ENCODE measurements at regions not wholly inside any gene's neighbourhood (a gene's known extent, or its start where the extent isn't known, plus 50 kb on each side); places are given as distances from the start of the nearest gene placed in this dataset.

- no peak overlapping the region for H3K4me3 ChIP-seq (ENCODE audit: low read length)
- peaks cover 3% of the 10 kb centered on the region for H3K9me3 Mint-ChIP-seq
- H3K27ac ChIP-seq (ENCODE audit: low read depth, low read length) = no peak overlapping the region
- no peaks in the 10 kb centered on the region for H3K27me3 Mint-ChIP-seq (ENCODE audit: insufficient read depth)
- no peak overlapping the region for H3K4me3 Mint-ChIP-seq
- no peak for DNase-seq
- 92 to 100% methylated on average over 2 to 6 of the region's 6 CpGs for WGBS, 2 experiments (ENCODE audit: insufficient coverage in 1 of 2, insufficient read length in 1 of 2)
- TF ChIP-seq CTCF (conservative IDR thresholded peaks at IDR 0.05) = no peak
- H3K27me3 ChIP-seq (ENCODE audit: control insufficient read depth, insufficient read depth, low read length, poor library complexity, severe bottlenecking) = no peaks in the 10 kb centered on the region
- H3K4me1 ChIP-seq (ENCODE audit: control insufficient read depth, insufficient read depth, low read length) = no peaks in the 10 kb centered on the region
- H3K36me3 ChIP-seq (ENCODE audit: control insufficient read depth, insufficient read depth, low read length) = peaks cover 42% of the 10 kb centered on the region
- peak overlapping the region; percentile 46 for H3K27ac Mint-ChIP-seq
- no peaks in the 10 kb centered on the region for H3K9me3 ChIP-seq (ENCODE audit: control insufficient read depth, low read length)
- peaks cover 50% of the 10 kb centered on the region for H3K36me3 Mint-ChIP-seq (ENCODE audit: low read depth)
- no peaks in the 10 kb centered on the region for H3K4me1 Mint-ChIP-seq
- H3K9ac ChIP-seq (ENCODE audit: extremely low read depth, low read length, poor library complexity, severe bottlenecking) = no peak overlapping the region
Observed at GRCh38 chr19:5224480-5224879, 116.1 kb downstream of the PTPRS start.

GRCh38 chr19:5222821-5223321 lies 117.7 kb downstream of the PTPRS start:
- H3K27ac ChIP-seq (ENCODE audit: low read depth, low read length) = no peak overlapping the region
- H3K36me3 Mint-ChIP-seq (ENCODE audit: low read depth) = peaks cover 56% of the 10 kb centered on the region
- no peak overlapping the region for H3K4me3 ChIP-seq (ENCODE audit: low read length)
- H3K27ac Mint-ChIP-seq = no peak overlapping the region
- TF ChIP-seq CTCF (conservative IDR thresholded peaks at IDR 0.05) = no peak
- H3K9me3 ChIP-seq (ENCODE audit: control insufficient read depth, low read length) = no peaks in the 10 kb centered on the region
- H3K4me1 Mint-ChIP-seq = no peaks in the 10 kb centered on the region
- H3K36me3 ChIP-seq (ENCODE audit: control insufficient read depth, insufficient read depth, low read length) = peaks cover 48% of the 10 kb centered on the region
- WGBS, 2 experiments (ENCODE audit: insufficient coverage in 1 of 2, insufficient read length in 1 of 2) = 98% methylated on average over 39 to 53 of the region's 53 CpGs
- no peak for DNase-seq
- no peak overlapping the region for H3K9ac ChIP-seq (ENCODE audit: extremely low read depth, low read length, poor library complexity, severe bottlenecking)
- H3K27me3 ChIP-seq (ENCODE audit: control insufficient read depth, insufficient read depth, low read length, poor library complexity, severe bottlenecking) = no peaks in the 10 kb centered on the region
- no peak overlapping the region for H3K4me3 Mint-ChIP-seq
- peaks cover 3% of the 10 kb centered on the region for H3K9me3 Mint-ChIP-seq
- H3K27me3 Mint-ChIP-seq (ENCODE audit: insufficient read depth) = no peaks in the 10 kb centered on the region
- H3K4me1 ChIP-seq (ENCODE audit: control insufficient read depth, insufficient read depth, low read length) = no peaks in the 10 kb centered on the region

- Mint-ChIP-seq H3K36me3 (ENCODE audit: low read depth) (peaks cover 59% of the 10 kb centered on the region), H3K27me3 (ENCODE audit: insufficient read depth) (no peaks in the 10 kb centered on the region), H3K4me3 (no peak overlapping the region), H3K4me1 (no peaks in the 10 kb centered on the region), H3K9me3 (peaks cover 3% of the 10 kb centered on the region), H3K27ac (no peak overlapping the region)
- WGBS, 2 experiments (ENCODE audit: insufficient coverage in 1 of 2, insufficient read length in 1 of 2) = 97% methylated on average over 9 to 22 of the region's 22 CpGs
- DNase-seq = no peak
- H3K27me3 ChIP-seq (ENCODE audit: control insufficient read depth, insufficient read depth, low read length, poor library complexity, severe bottlenecking) = no peaks in the 10 kb centered on the region
- no peaks in the 10 kb centered on the region for H3K9me3 ChIP-seq (ENCODE audit: control insufficient read depth, low read length)
- no peak overlapping the region for H3K9ac ChIP-seq (ENCODE audit: extremely low read depth, low read length, poor library complexity, severe bottlenecking)
- H3K4me1 ChIP-seq (ENCODE audit: control insufficient read depth, insufficient read depth, low read length) = no peaks in the 10 kb centered on the region
- peaks cover 52% of the 10 kb centered on the region for H3K36me3 ChIP-seq (ENCODE audit: control insufficient read depth, insufficient read depth, low read length)
- no peak overlapping the region for H3K27ac ChIP-seq (ENCODE audit: low read depth, low read length)
- no peak for TF ChIP-seq CTCF (conservative IDR thresholded peaks at IDR 0.05)
- H3K4me3 ChIP-seq (ENCODE audit: low read length) = no peak overlapping the region
Observed at GRCh38 chr19:5222178-5222577, 118.4 kb downstream of the PTPRS start.
